HCT116 (cell line): ENCODE measurements at regions not wholly inside any gene's neighbourhood (a gene's known extent, or its start where the extent isn't known, plus 50 kb on each side); places are given as distances from the start of the nearest gene placed in this dataset.

Source experiments
- ATAC-seq: fragments of 200-7000 bp; cut with Tn5 transposase; 2 replicates; pipeline ENCODE4 v1.9.1; 2020; ENCODE audit warnings: mild to moderate bottlenecking, moderate library complexity
- BruUV-seq: library from RNA; stranded (reverse); fragments of 400-500 nt; replicated peaks from 2 replicates; lab custom pipeline; 2021; lab: Mats Ljungman, UMichigan
- CTCF ChIA-PET: fragments of 300-600 bp; sonication (Branson Sonifier 250); formaldehyde crosslinking; loops from one replicate; lab custom pipeline; 2021; ENCODE audit warnings: antibody characterized with exemption; lab: Charles Lee
- POLR2A ChIA-PET: fragments of 300-600, 350-600 bp; sonication (Branson Sonifier 250); formaldehyde crosslinking; loops from one replicate; lab custom pipeline; 2021; ENCODE audit warnings: antibody characterized with exemption; lab: Charles Lee
- RAD21 ChIA-PET, 2 experiments: fragments of 300-600 bp; sonication (Branson Sonifier 250); formaldehyde crosslinking; loops; one replicate each; lab custom pipeline; 2023; ENCODE audit warnings: low total read pairs in 2 of 2; ENCODE audit not compliant: uncharacterized antibody in 2 of 2, unreplicated experiment in 2 of 2, low non-redundant PET in 1 of 2; lab: Charles Lee
- DNase-seq: peaks from one replicate; pipeline ENCODE4 v3.0.0-alpha.2; 2010; ENCODE audit warnings: low read depth, low spot score
- H2AFZ ChIP-seq: fragments of 200-600 bp; shearing (Covaris generic), sonication (generic); 2 replicates; pipeline ENCODE4 v1.6.1; 2017; ENCODE audit warnings: low read depth, mixed run types, mixed read lengths, antibody characterized with exemption, low read length; ENCODE audit not compliant: poor library complexity, severe bottlenecking
- H3K27ac ChIP-seq: 2 replicates; pipeline ENCODE4 v1.5.1; 2012; ENCODE audit warnings: low read depth, low read length
- H3K27me3 ChIP-seq: fragments of 200-600 bp; sonication (generic); 2 replicates; pipeline ENCODE4 v1.6.1; 2016; ENCODE audit warnings: mixed run types, low read length, mixed read lengths; ENCODE audit not compliant: insufficient read depth
- H3K36me3 ChIP-seq, 2 experiments: fragments of 200-500 bp in 1 of 2; fragments of 200-600 bp in 1 of 2; sonication (Bioruptor generic) in 1 of 2; sonication (generic) in 1 of 2; 2 replicates each; pipeline versions ENCODE4 v1.5.1 to v1.6.1; 2014 to 2016; ENCODE audit warnings: low read length in 2 of 2, inconsistent platforms in 1 of 2, mixed read lengths in 1 of 2, mixed run types in 1 of 2; ENCODE audit not compliant: insufficient read depth in 2 of 2, control insufficient read depth in 1 of 2
- H3K4me1 ChIP-seq, 2 experiments: fragments of 200-600 bp in 1 of 2; sonication (generic) in 1 of 2; 2 replicates each; pipeline versions ENCODE4 v1.5.1 to v1.6.1; 2012 to 2017; ENCODE audit warnings: low read length in 2 of 2, inconsistent platforms in 1 of 2, mild to moderate bottlenecking in 1 of 2, mixed read lengths in 1 of 2, mixed run types in 1 of 2, moderate library complexity in 1 of 2; ENCODE audit not compliant: insufficient read depth in 2 of 2, control insufficient read depth in 1 of 2
- H3K4me2 ChIP-seq: fragments of 200-600 bp; sonication (generic); 2 replicates; pipeline ENCODE4 v1.6.1; 2017; ENCODE audit warnings: mixed run types, low read length, mixed read lengths
- H3K4me3 ChIP-seq, 2 experiments: fragments of 200-600 bp in 1 of 2; sonication (generic) in 1 of 2; replicated peaks in 1 of 2; 2 replicates each; pipeline ENCODE4 v1.5.1; 2011 to 2016; ENCODE audit warnings: low read length in 2 of 2, control low read depth in 1 of 2, low read depth in 1 of 2, mild to moderate bottlenecking in 1 of 2, mixed read lengths in 1 of 2, mixed run types in 1 of 2
- H3K79me2 ChIP-seq: fragments of 200-600 bp; sonication (generic); 2 replicates; pipeline ENCODE4 v1.6.1; 2017; ENCODE audit warnings: mild to moderate bottlenecking, mixed run types, low read length, moderate library complexity, mixed read lengths; ENCODE audit not compliant: insufficient read depth
- H3K9ac ChIP-seq: fragments of 200-600 bp; sonication (generic); 2 replicates; pipeline ENCODE4 v1.6.1; 2016; ENCODE audit warnings: low read length, mixed read lengths
- H3K9me2 ChIP-seq: fragments of 200-600 bp; sonication (generic), shearing (Covaris generic); 2 replicates; pipeline ENCODE4 v1.6.1; 2017; ENCODE audit warnings: mixed run types, mild to moderate bottlenecking, moderate library complexity; ENCODE audit not compliant: insufficient read depth
- H3K9me3 ChIP-seq, 2 experiments: fragments of 200-500 bp in 1 of 2; fragments of 200-600 bp in 1 of 2; sonication (Bioruptor generic) in 1 of 2; sonication (generic) in 1 of 2; 2 replicates each; pipeline ENCODE4 v1.6.1; 2014 to 2017; ENCODE audit warnings: low read length in 2 of 2, mixed read lengths in 2 of 2, inconsistent platforms in 1 of 2, low read depth in 1 of 2, mild to moderate bottlenecking in 1 of 2, mixed run types in 1 of 2, moderate library complexity in 1 of 2; ENCODE audit not compliant: control insufficient read depth in 1 of 2, insufficient read depth in 1 of 2
- H4K20me1 ChIP-seq: fragments of 200-600 bp; sonication (generic), shearing (Covaris generic); 2 replicates; pipeline ENCODE4 v1.6.1; 2017; ENCODE audit warnings: mixed run types, mild to moderate bottlenecking, moderate library complexity; ENCODE audit not compliant: insufficient read depth
- CEBPB ChIP-seq: IDR thresholded peaks from 2 replicates; pipeline ENCODE4 v1.6.1; 2012; ENCODE audit warnings: low read depth
- ELF1 ChIP-seq: IDR thresholded peaks from 2 replicates; pipeline ENCODE4 v1.6.1; 2012; ENCODE audit warnings: low read depth, borderline replicate concordance
- EZH2 ChIP-seq: fragments of 200-600 bp; sonication (generic); IDR thresholded peaks from 2 replicates; pipeline ENCODE4 v1.6.1; 2017; ENCODE audit warnings: antibody characterized with exemption, mixed run types
- EZH2phosphoT487 ChIP-seq: fragments of 200-600 bp; IDR thresholded peaks from 2 replicates; pipeline ENCODE4 v1.6.1; 2018; ENCODE audit warnings: antibody characterized with exemption, borderline replicate concordance
- FOSL1 ChIP-seq: IDR thresholded peaks from 2 replicates; pipeline ENCODE4 v1.6.1; 2012; ENCODE audit warnings: low read depth
- JUND ChIP-seq: IDR thresholded peaks from 2 replicates; pipeline ENCODE4 v1.6.1; 2012
- POLR2A ChIP-seq: IDR thresholded peaks from 2 replicates; pipeline ENCODE4 v1.7.0; 2011; ENCODE audit warnings: borderline replicate concordance; ENCODE audit not compliant: insufficient read depth, insufficient read length; ENCODE audit errors: extremely low read depth
- POLR2AphosphoS5 ChIP-seq: IDR thresholded peaks from 2 replicates; pipeline ENCODE4 v1.6.1; 2011; ENCODE audit warnings: mild to moderate bottlenecking, low read depth, low read length, moderate library complexity
- SIN3A ChIP-seq: IDR thresholded peaks from 2 replicates; pipeline ENCODE4 v1.6.1; 2012; ENCODE audit warnings: low read depth
- SRF ChIP-seq: IDR thresholded peaks from 2 replicates; pipeline ENCODE4 v1.6.1; 2012; ENCODE audit warnings: low read depth
- YY1 ChIP-seq: IDR thresholded peaks from 2 replicates; pipeline ENCODE4 v1.6.1; 2011; ENCODE audit warnings: low read length, low read depth, moderate library complexity, mild to moderate bottlenecking; ENCODE audit not compliant: insufficient replicate concordance; ENCODE audit errors: extremely low read depth
- ZFX ChIP-seq: fragments of 450-650 bp; IDR thresholded peaks from 2 replicates; pipeline ENCODE4 v1.6.1; 2017
- ZNF274 ChIP-seq: fragments of 200-500 bp; sonication (Bioruptor generic); IDR thresholded peaks from 2 replicates; pipeline ENCODE4 v1.6.1; 2014; ENCODE audit warnings: mild to moderate bottlenecking, low read depth, low read length, inconsistent platforms
- intact Hi-C: fragments of 100-400 bp; cut with micrococcal nuclease; formaldehyde crosslinking; loops from 2 replicates; pipeline ENCODE4 v1.10.0; 2022
- TF ChIP-seq, protein P1 (sequence below): IDR thresholded peaks from 2 replicates; pipeline ENCODE4 v1.6.1; 2011; ENCODE audit warnings: mild to moderate bottlenecking, low read length, moderate library complexity; ENCODE audit not compliant: insufficient replicate concordance; ENCODE audit errors: extremely low read depth

GRCh38 chr3:116842254-116842957, 132.8 kb downstream of the TUSC7 start:
- no peak for ATAC-seq
- no TSS peak for BruUV-seq
- Histone ChIP-seq H3K4me1 (no peaks in the 10 kb centered on the region), H3K79me2 (no peaks in the 10 kb centered on the region), H3K9me2 (no peaks in the 10 kb centered on the region), H3K4me2 (no peak overlapping the region), H3K27me3 (no peaks in the 10 kb centered on the region), H3K9ac (no peak overlapping the region), H3K27ac (no peak overlapping the region), H4K20me1 (no peaks in the 10 kb centered on the region), H3K4me3 (no peak overlapping the region), H3K36me3 (no peaks in the 10 kb centered on the region), H3K9me3 (no peaks in the 10 kb centered on the region), H2AFZ (no peak overlapping the region)
- RAD21 ChIA-PET: no interaction called here
- CTCF ChIA-PET: no interaction called here
- intact Hi-C loops: no loop called here
- DNase-seq: no peak
- POLR2A ChIA-PET: no interaction called here
- TF ChIP-seq SIN3A (no peak), CEBPB (no peak), EZH2 (no peak), JUND (no peak), SRF (no peak), ELF1 (no peak), POLR2AphosphoS5 (no peak), YY1 (no peak), FOSL1 (no peak), ZFX (no peak), EZH2phosphoT487 (no peak), POLR2A (no peak), ZNF274 (no peak)
- TF ChIP-seq, protein P1, sequence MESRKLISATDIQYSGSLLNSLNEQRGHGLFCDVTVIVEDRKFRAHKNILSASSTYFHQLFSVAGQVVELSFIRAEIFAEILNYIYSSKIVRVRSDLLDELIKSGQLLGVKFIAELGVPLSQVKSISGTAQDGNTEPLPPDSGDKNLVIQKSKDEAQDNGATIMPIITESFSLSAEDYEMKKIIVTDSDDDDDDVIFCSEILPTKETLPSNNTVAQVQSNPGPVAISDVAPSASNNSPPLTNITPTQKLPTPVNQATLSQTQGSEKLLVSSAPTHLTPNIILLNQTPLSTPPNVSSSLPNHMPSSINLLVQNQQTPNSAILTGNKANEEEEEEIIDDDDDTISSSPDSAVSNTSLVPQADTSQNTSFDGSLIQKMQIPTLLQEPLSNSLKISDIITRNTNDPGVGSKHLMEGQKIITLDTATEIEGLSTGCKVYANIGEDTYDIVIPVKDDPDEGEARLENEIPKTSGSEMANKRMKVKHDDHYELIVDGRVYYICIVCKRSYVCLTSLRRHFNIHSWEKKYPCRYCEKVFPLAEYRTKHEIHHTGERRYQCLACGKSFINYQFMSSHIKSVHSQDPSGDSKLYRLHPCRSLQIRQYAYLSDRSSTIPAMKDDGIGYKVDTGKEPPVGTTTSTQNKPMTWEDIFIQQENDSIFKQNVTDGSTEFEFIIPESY: no peak
